ENCODE measurements at regions not wholly inside any gene's neighbourhood (a gene's known extent, or its start where the extent isn't known, plus 50 kb on each side); places are given as distances from the start of the nearest gene placed in this dataset.
A peak's percentile ranks its signal among the peaks of the same experiment; 100 is the strongest.
"Not testable (repeated sequence)": the region's sequence is repeated elsewhere in the genome, so short reads cannot be mapped to it uniquely, and the experiment has no call there.

- DNase-seq (ENCODE audit: low spot score in 2 of 2); H3K4me1 Mint-ChIP-seq; H3K27me3 Mint-ChIP-seq; H3K27ac Mint-ChIP-seq; H3K4me3 Mint-ChIP-seq; H3K9me3 Mint-ChIP-seq; ATAC-seq (ENCODE audit: low read depth); H3K36me3 Mint-ChIP-seq: not testable (repeated sequence)
Measured at GRCh38 chr18:104264-104663, 54.1 kb upstream of the USP14 start.

GRCh38 chr18:105161-106053 is 53.0 kb upstream of the USP14 start:
- not testable (repeated sequence) for H3K9me3 Mint-ChIP-seq

GRCh38 chr18:106054-106851 is 52.1 kb upstream of the USP14 start:
- not testable (repeated sequence) for H3K27ac Mint-ChIP-seq

More at GRCh38 chr18:105161-106053, 53.0 kb upstream of the USP14 start:
- not testable (repeated sequence) for H3K27ac Mint-ChIP-seq; H3K36me3 Mint-ChIP-seq; H3K4me1 Mint-ChIP-seq; H3K27me3 Mint-ChIP-seq; DNase-seq (ENCODE audit: low spot score in 2 of 2); H3K4me3 Mint-ChIP-seq
- ATAC-seq (ENCODE audit: low read depth) = peak; percentile 17

GRCh38 chr18:106868-107384 is 51.4 kb upstream of the USP14 start:
- H3K36me3 Mint-ChIP-seq; DNase-seq (ENCODE audit: low spot score in 2 of 2); H3K27me3 Mint-ChIP-seq; H3K4me3 Mint-ChIP-seq; ATAC-seq (ENCODE audit: low read depth); H3K9me3 Mint-ChIP-seq; H3K27ac Mint-ChIP-seq; H3K4me1 Mint-ChIP-seq: not testable (repeated sequence)

More at GRCh38 chr18:106054-106851, 52.1 kb upstream of the USP14 start:
- not testable (repeated sequence) for DNase-seq (ENCODE audit: low spot score in 2 of 2); H3K27me3 Mint-ChIP-seq; H3K36me3 Mint-ChIP-seq; H3K4me3 Mint-ChIP-seq; H3K9me3 Mint-ChIP-seq; H3K4me1 Mint-ChIP-seq
- peak; percentile 40 for ATAC-seq (ENCODE audit: low read depth)

GRCh38 chr18:107464-107863 is 50.9 kb upstream of the USP14 start:
- H3K27me3 Mint-ChIP-seq; H3K4me3 Mint-ChIP-seq; H3K36me3 Mint-ChIP-seq; DNase-seq (ENCODE audit: low spot score in 2 of 2); H3K4me1 Mint-ChIP-seq; ATAC-seq (ENCODE audit: low read depth); H3K27ac Mint-ChIP-seq; H3K9me3 Mint-ChIP-seq: not testable (repeated sequence)

GRCh38 chr18:107947-108664 is 50.3 kb upstream of the USP14 start:
- H3K27ac Mint-ChIP-seq; H3K36me3 Mint-ChIP-seq; H3K4me1 Mint-ChIP-seq; H3K9me3 Mint-ChIP-seq; H3K27me3 Mint-ChIP-seq; ATAC-seq (ENCODE audit: low read depth); H3K4me3 Mint-ChIP-seq: not testable (repeated sequence)
- peak; percentile 39 to 45 for DNase-seq (ENCODE audit: low spot score in 2 of 2)
